CD8-positive, alpha-beta memory T cell (primary cell): ENCODE measurements at regions not wholly inside any gene's neighbourhood (a gene's known extent, or its start where the extent isn't known, plus 50 kb on each side); places are given as distances from the start of the nearest gene placed in this dataset.

Experiments used
- CTCF ChIA-PET: fragments of 350-600 bp; sonication (Branson Sonifier 250); formaldehyde crosslinking; loops from one replicate; lab custom pipeline; 2021; ENCODE audit warnings: antibody characterized with exemption; lab: Charles Lee
- POLR2A ChIA-PET: fragments of 350-600 bp; sonication (Branson Sonifier 250); formaldehyde crosslinking; loops from one replicate; lab custom pipeline; 2021; ENCODE audit warnings: antibody characterized with exemption; lab: Charles Lee
- DNase-seq, 5 donors: peaks; one replicate each; pipeline versions ENCODE4 v3.0.0 to v3.0.0-alpha.2; 2020 to 2022; ENCODE audit warnings: mixed read lengths in 1 of 5
- H3K27ac ChIP-seq: one replicate; pipeline ENCODE4 v1.7.0; 2013; ENCODE audit warnings: low read depth, mild to moderate bottlenecking, low read length, moderate library complexity
- H3K27me3 ChIP-seq: 2 replicates; pipeline ENCODE4 v1.7.0; 2013; ENCODE audit warnings: low read length, mild to moderate bottlenecking; ENCODE audit not compliant: insufficient read depth, poor library complexity, severe bottlenecking
- H3K36me3 ChIP-seq: 2 replicates; pipeline ENCODE4 v1.7.0; 2013; ENCODE audit warnings: mild to moderate bottlenecking, low read length, moderate library complexity; ENCODE audit not compliant: insufficient read depth
- H3K4me1 ChIP-seq: 2 replicates; pipeline ENCODE4 v1.7.0; 2013; ENCODE audit warnings: mild to moderate bottlenecking, low read length, moderate library complexity; ENCODE audit not compliant: insufficient read depth
- H3K4me3 ChIP-seq: 2 replicates; pipeline ENCODE4 v1.7.0; 2013; ENCODE audit warnings: mild to moderate bottlenecking, low read length
- H3K9me3 ChIP-seq: 2 replicates; pipeline ENCODE4 v1.7.0; 2013; ENCODE audit warnings: mild to moderate bottlenecking, low read length
- H3K27ac Mint-ChIP-seq, 8 donors: one replicate each; pipeline ENCODE4 v1.8.0; 2020 to 2021; ENCODE audit warnings: mixed read lengths in 8 of 8, mild to moderate bottlenecking in 6 of 8, inconsistent platforms in 3 of 8, moderate library complexity in 3 of 8
- H3K27me3 Mint-ChIP-seq, 2 donors: one replicate each; pipeline ENCODE4 v1.8.0; 2020 to 2021; ENCODE audit warnings: mixed read lengths in 2 of 2, mild to moderate bottlenecking in 1 of 2, moderate library complexity in 1 of 2
- H3K36me3 Mint-ChIP-seq, 3 donors: one replicate each; pipeline ENCODE4 v1.8.0; 2020 to 2021; ENCODE audit warnings: mixed read lengths in 3 of 3, inconsistent platforms in 1 of 3, mild to moderate bottlenecking in 1 of 3
- H3K4me1 Mint-ChIP-seq, 3 donors: one replicate each; pipeline ENCODE4 v1.8.0; 2020 to 2021; ENCODE audit warnings: mixed read lengths in 3 of 3, inconsistent platforms in 1 of 3, mild to moderate bottlenecking in 1 of 3
- H3K4me3 Mint-ChIP-seq, 7 donors: one replicate each; pipeline ENCODE4 v1.8.0; 2020 to 2021; ENCODE audit warnings: mixed read lengths in 7 of 7, mild to moderate bottlenecking in 6 of 7, moderate library complexity in 4 of 7, inconsistent platforms in 2 of 7
- H3K9me3 Mint-ChIP-seq, 5 donors: one replicate each; pipeline ENCODE4 v1.8.0; 2020 to 2022; ENCODE audit warnings: mixed read lengths in 5 of 5, mild to moderate bottlenecking in 3 of 5, moderate library complexity in 2 of 5, inconsistent platforms in 1 of 5

DNA sequence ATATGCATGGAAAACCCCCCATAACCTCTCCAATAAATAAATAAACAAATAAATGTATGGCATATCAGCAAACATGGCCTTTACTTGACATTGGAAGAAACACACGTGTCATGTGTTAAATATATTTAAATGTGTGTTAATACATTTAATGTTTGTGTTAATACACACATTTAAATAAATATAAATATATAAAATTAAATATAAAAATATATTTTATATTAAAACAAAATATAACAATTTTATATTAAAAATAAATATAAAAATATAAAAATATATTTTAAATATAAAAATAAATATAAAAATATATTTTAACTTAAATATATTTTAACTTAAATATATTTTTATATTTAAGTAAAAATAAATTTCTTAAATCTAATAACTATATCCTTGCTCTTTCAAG is 187.6 kb upstream of the CXXC4 start:
- Mint-ChIP-seq H3K4me3 (no peak overlapping the region), H3K36me3 (peaks cover 0 to 1% (median 0%) of the 10 kb centered on the region in 3 donors), H3K27ac (no peak overlapping the region), H3K9me3 (peaks cover 0 to 20% (median 6%) of the 10 kb centered on the region in 5 donors), H3K27me3 (no peaks in the 10 kb centered on the region), H3K4me1 (no peaks in the 10 kb centered on the region)
- no peaks in the 10 kb centered on the region for H3K4me1 ChIP-seq
- H3K36me3 ChIP-seq, result no peaks in the 10 kb centered on the region
- no peak overlapping the region for H3K27ac ChIP-seq
- H3K9me3 ChIP-seq, result no peaks in the 10 kb centered on the region
- H3K27me3 ChIP-seq, result no peaks in the 10 kb centered on the region
- ChIA-PET POLR2A (no interaction called here), CTCF (no interaction called here)
- no peak overlapping the region for H3K4me3 ChIP-seq
- no peak for DNase-seq

DNA sequence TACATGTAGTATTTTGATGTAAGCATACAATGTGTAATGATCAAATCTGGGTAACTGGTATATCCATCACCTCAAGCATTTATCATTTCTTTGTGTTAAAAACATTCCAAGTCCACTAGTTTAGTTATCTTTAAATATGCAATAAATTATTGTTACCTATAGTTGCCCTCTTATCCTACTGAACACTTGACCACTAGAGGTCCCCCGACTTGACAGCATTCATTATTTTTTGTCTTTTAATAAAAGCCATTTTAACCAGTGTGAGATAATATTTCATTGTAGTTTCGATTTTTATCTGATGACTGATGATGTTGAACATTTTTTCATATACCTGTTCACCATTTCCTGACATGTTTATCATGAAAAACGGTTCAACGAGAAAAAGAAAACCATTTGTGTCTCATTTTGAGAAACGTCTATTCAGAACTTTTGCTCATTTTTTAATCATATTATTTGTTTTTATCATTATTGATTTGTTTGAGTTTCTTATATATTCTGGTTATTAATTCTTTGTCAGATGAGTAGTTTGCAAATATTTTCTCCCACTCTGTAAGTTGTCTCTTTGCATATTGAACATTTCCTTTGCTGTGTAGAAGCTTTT is 199.0 kb upstream of the CXXC4 start:
- Histone ChIP-seq H3K27ac (no peak overlapping the region), H3K9me3 (no peaks in the 10 kb centered on the region), H3K27me3 (no peaks in the 10 kb centered on the region), H3K4me1 (no peaks in the 10 kb centered on the region), H3K36me3 (no peaks in the 10 kb centered on the region), H3K4me3 (no peak overlapping the region)
- CTCF ChIA-PET, result no interaction called here
- no peak overlapping the region for H3K27ac Mint-ChIP-seq
- H3K4me1 Mint-ChIP-seq, result no peaks in the 10 kb centered on the region
- H3K9me3 Mint-ChIP-seq, result peaks cover 0 to 3% (median 0%) of the 10 kb centered on the region in 5 donors
- POLR2A ChIA-PET, result no interaction called here
- H3K4me3 Mint-ChIP-seq, result no peak overlapping the region
- no peaks in the 10 kb centered on the region for H3K36me3 Mint-ChIP-seq
- DNase-seq, result no peak
- H3K27me3 Mint-ChIP-seq, result no peaks in the 10 kb centered on the region

DNA sequence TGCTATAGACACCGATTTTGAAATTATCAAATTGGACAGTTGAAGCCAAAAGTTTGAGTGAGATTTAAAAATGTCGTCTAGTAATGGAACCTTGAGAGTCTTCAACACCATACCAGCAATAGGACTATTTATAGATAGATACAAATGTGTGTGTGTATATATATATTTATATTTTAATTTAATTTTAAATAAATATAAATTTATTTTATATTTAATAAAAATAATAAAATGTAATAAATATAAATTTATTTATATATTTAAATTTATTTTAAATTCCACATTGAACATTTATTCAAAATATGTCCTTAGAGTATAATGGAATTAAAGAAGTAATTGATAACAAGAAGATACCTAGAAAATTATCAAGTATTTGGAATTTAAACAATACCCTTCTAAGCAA is 221.9 kb upstream of the CXXC4 start:
- H3K36me3 Mint-ChIP-seq, result no peaks in the 10 kb centered on the region
- DNase-seq, result no peak
- POLR2A ChIA-PET, result no interaction called here
- peaks cover 0 to 4% (median 0%) of the 10 kb centered on the region in 5 donors for H3K9me3 Mint-ChIP-seq
- no peak overlapping the region for H3K4me3 ChIP-seq
- CTCF ChIA-PET, result no interaction called here
- H3K27me3 ChIP-seq, result no peaks in the 10 kb centered on the region
- no peak overlapping the region for H3K27ac Mint-ChIP-seq
- no peak overlapping the region for H3K27ac ChIP-seq
- no peaks in the 10 kb centered on the region for H3K4me1 Mint-ChIP-seq
- no peaks in the 10 kb centered on the region for H3K4me1 ChIP-seq
- H3K9me3 ChIP-seq, result no peaks in the 10 kb centered on the region
- no peaks in the 10 kb centered on the region for H3K27me3 Mint-ChIP-seq
- no peaks in the 10 kb centered on the region for H3K36me3 ChIP-seq
- H3K4me3 Mint-ChIP-seq, result no peak overlapping the region

DNA sequence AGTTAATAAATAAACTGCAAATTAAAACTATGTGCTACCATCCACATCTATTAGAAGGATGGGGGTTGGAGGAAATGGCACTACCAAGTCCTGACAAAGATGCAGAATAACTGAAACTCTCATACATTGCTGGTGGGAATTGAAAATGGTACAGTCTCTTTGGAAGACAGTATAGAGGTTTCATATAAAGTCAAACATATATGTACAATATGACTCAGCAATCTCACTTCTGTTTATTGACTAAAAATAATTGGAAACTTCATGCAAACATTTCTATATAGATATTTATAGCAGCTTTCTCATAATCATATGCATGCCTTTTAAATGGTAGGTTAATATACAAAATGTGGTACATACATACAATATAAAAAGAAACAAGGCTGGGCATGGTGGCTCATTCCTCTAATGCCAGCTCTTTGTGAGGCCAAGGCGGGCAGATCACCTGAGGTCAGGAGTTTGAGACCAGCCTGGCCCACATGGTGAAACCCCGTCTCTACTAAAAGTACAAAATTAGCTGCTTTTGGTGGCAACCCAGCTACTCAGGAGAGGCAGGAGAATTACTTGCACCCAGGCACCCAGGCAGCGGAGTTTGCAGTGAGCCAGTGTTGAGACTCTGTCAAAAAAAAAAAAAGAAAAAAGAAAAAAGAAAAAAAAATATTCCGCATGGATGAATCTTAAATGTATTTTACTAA is 225.0 kb upstream of the CXXC4 start:
- POLR2A ChIA-PET, result no interaction called here
- Histone ChIP-seq H3K4me1 (no peaks in the 10 kb centered on the region), H3K27ac (no peak overlapping the region), H3K9me3 (no peaks in the 10 kb centered on the region), H3K4me3 (no peak overlapping the region), H3K27me3 (no peaks in the 10 kb centered on the region), H3K36me3 (no peaks in the 10 kb centered on the region)
- no peak for DNase-seq
- no peak overlapping the region for H3K4me3 Mint-ChIP-seq
- peaks cover 0 to 4% (median 0%) of the 10 kb centered on the region in 5 donors for H3K9me3 Mint-ChIP-seq
- H3K27me3 Mint-ChIP-seq, result no peaks in the 10 kb centered on the region
- H3K27ac Mint-ChIP-seq, result no peak overlapping the region
- CTCF ChIA-PET, result interaction anchor here (1.2 kb wide), 1 partner anchor 9 kb away, joined by 3 read pairs; no protein-coding TSS in a partner anchor
- H3K36me3 Mint-ChIP-seq, result peaks cover 0 to 1% (median 0%) of the 10 kb centered on the region in 3 donors
- H3K4me1 Mint-ChIP-seq, result no peaks in the 10 kb centered on the region

DNA sequence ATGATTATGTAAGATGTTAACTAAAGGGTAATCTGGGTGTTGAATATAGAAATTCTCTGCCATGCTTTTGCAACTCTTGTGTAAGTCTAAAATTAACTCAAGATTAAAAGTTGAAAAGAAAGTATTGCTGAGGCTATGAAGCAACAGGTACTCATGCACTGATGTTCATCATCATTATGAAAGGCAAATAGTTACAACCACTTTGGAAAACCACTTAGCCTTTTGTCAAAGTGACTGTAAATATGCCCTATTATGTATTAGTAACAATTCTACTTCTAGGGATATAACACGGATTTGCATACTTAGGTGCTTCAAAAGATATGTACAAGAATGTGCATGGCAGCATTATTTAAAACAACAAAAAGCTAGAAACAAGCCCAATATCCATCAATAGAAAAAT is 227.8 kb upstream of the CXXC4 start:
- H3K9me3 Mint-ChIP-seq, result no peaks in the 10 kb centered on the region
- Histone ChIP-seq H3K4me1 (no peaks in the 10 kb centered on the region), H3K27me3 (no peaks in the 10 kb centered on the region), H3K4me3 (no peak overlapping the region), H3K36me3 (no peaks in the 10 kb centered on the region), H3K9me3 (no peaks in the 10 kb centered on the region), H3K27ac (no peak overlapping the region)
- ChIA-PET POLR2A (no interaction called here), CTCF (no interaction called here)
- DNase-seq, result no peak
- H3K4me3 Mint-ChIP-seq, result no peak overlapping the region
- peaks cover 0 to 1% (median 0%) of the 10 kb centered on the region in 3 donors for H3K36me3 Mint-ChIP-seq
- no peaks in the 10 kb centered on the region for H3K27me3 Mint-ChIP-seq
- no peaks in the 10 kb centered on the region for H3K4me1 Mint-ChIP-seq
- no peak overlapping the region for H3K27ac Mint-ChIP-seq

DNA sequence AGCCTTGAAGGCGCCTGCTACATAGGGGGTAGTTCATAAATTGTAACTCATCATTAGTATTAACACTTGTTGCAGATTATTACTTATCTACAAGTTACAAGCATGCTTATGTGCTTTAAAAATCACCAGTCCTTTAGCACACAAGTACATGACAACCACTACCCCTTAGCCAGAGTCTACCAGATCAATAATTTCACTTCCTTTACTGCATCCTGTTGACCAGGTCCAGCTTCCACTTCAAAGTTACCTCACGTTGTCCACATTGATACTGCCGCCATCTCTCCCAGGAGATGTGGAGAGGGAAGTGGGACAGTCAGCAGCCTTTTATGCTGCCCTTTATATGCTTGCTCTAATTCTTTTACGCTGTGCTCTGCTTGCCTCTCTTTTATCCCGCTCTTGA is 231.3 kb upstream of the CXXC4 start:
- no peaks in the 10 kb centered on the region for H3K4me1 Mint-ChIP-seq
- no peak overlapping the region for H3K4me3 Mint-ChIP-seq
- H3K4me1 ChIP-seq, result no peaks in the 10 kb centered on the region
- H3K27me3 Mint-ChIP-seq, result no peaks in the 10 kb centered on the region
- H3K36me3 ChIP-seq, result no peaks in the 10 kb centered on the region
- no peak overlapping the region for H3K27ac Mint-ChIP-seq
- ChIA-PET CTCF (no interaction called here), POLR2A (no interaction called here)
- H3K9me3 Mint-ChIP-seq, result peaks cover 0 to 4% (median 0%) of the 10 kb centered on the region in 5 donors
- no peaks in the 10 kb centered on the region for H3K27me3 ChIP-seq
- H3K36me3 Mint-ChIP-seq, result peaks cover 0 to 1% (median 0%) of the 10 kb centered on the region in 3 donors
- no peak for DNase-seq
- no peak overlapping the region for H3K27ac ChIP-seq
- no peak overlapping the region for H3K4me3 ChIP-seq
- H3K9me3 ChIP-seq, result no peaks in the 10 kb centered on the region

DNA sequence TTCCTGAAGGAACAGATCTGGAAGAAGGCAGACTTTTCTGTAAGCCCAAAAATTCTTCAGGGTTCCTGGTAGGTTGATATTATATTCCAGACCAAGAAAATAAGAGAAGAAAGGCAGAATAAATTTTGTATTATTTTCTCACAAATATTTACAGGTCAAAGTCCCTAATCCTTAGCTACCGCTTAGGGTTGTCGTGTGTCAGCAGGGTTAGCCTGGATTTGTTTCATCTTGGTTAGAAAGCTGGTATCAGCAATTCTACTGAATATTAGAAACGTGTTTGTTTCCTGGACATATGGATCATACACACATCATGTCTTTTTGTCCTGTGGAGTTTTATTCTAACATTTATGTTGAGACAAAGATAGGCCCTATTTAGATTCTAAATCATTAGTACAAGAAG is 232.9 kb upstream of the CXXC4 start:
- no peaks in the 10 kb centered on the region for H3K27me3 Mint-ChIP-seq
- H3K36me3 Mint-ChIP-seq, result peaks cover 0 to 1% (median 0%) of the 10 kb centered on the region in 3 donors
- POLR2A ChIA-PET, result no interaction called here
- no peak for DNase-seq
- H3K9me3 Mint-ChIP-seq, result peaks cover 0 to 4% (median 0%) of the 10 kb centered on the region in 5 donors
- no peaks in the 10 kb centered on the region for H3K4me1 ChIP-seq
- no peak overlapping the region for H3K27ac ChIP-seq
- CTCF ChIA-PET, result no interaction called here
- no peaks in the 10 kb centered on the region for H3K4me1 Mint-ChIP-seq
- no peak overlapping the region for H3K4me3 Mint-ChIP-seq
- no peaks in the 10 kb centered on the region for H3K36me3 ChIP-seq
- H3K9me3 ChIP-seq, result no peaks in the 10 kb centered on the region
- H3K4me3 ChIP-seq, result no peak overlapping the region
- H3K27ac Mint-ChIP-seq, result no peak overlapping the region
- H3K27me3 ChIP-seq, result no peaks in the 10 kb centered on the region

DNA sequence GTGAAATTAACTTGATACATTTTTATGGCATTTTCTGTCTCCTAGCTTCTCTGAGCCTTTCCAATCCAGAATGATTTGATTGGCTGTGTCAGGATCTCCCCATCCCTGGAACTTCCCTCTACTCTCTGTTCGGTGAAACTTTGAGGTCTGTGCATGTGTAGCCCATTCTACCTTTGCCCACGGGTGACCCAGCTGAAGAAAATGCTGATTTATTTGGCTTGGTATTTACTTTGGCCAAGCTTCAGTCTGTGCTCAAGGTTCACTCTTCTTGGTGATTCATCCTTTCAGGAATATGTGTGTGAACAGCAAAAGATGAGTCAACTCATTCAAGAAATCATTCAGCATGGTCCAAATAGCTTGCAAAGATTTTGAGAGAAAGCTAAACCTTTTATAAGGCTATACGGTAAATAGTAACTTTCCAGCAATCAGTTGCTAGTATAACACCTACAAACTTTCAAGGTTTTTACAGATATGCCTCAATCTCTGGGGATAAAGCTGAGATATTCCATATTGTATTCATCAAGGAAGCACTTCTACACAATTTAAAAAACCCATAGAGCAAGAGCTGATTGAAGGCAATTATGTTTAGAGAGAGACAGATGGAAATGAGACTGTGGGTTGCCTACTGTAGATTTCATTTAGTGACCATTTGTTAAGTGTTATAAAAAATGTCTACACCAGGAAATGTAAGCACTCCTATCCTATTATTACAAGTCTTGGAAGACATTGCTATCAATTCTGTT is 233.9 kb upstream of the CXXC4 start:
- Histone ChIP-seq H3K9me3 (no peaks in the 10 kb centered on the region), H3K4me1 (no peaks in the 10 kb centered on the region), H3K27ac (no peak overlapping the region), H3K27me3 (no peaks in the 10 kb centered on the region), H3K36me3 (no peaks in the 10 kb centered on the region), H3K4me3 (no peak overlapping the region)
- H3K9me3 Mint-ChIP-seq, result peaks cover 0 to 4% (median 0%) of the 10 kb centered on the region in 5 donors
- no peaks in the 10 kb centered on the region for H3K36me3 Mint-ChIP-seq
- H3K27me3 Mint-ChIP-seq, result peaks cover 0 to 2% of the 10 kb centered on the region in 2 donors
- no peak overlapping the region for H3K4me3 Mint-ChIP-seq
- no peaks in the 10 kb centered on the region for H3K4me1 Mint-ChIP-seq
- POLR2A ChIA-PET, result no interaction called here
- CTCF ChIA-PET, result interaction anchor here (0.8 kb wide), 1 partner anchor 9 kb away, joined by 3 read pairs; no protein-coding TSS in a partner anchor
- DNase-seq, result no peak
- no peak overlapping the region for H3K27ac Mint-ChIP-seq
